GM12874 (cell line): ENCODE measurements at regions not wholly inside any gene's neighbourhood (a gene's known extent, or its start where the extent isn't known, plus 50 kb on each side); places are given as distances from the start of the nearest gene placed in this dataset.

Experiments
- CTCF ChIP-seq: IDR thresholded peaks from 2 replicates; pipeline ENCODE4 v1.5.1; 2011; ENCODE audit warnings: low read depth, mild to moderate bottlenecking, control low read depth, low read length, moderate library complexity; ENCODE audit not compliant: insufficient read depth

GRCh38 chr1:166377896-166378295, 211.1 kb upstream of the FAM78B start:
- TF ChIP-seq CTCF, result no peak

- TF ChIP-seq CTCF, result no peak
Observed at GRCh38 chr1:166378805-166379204, 212.0 kb upstream of the FAM78B start.

GRCh38 chr1:166379447-166379846, 212.6 kb upstream of the FAM78B start:
- TF ChIP-seq CTCF, result no peak

- no peak for TF ChIP-seq CTCF
Observed at GRCh38 chr1:166383137-166383536, 216.3 kb upstream of the FAM78B start.

GRCh38 chr1:166383635-166384346, 217.0 kb upstream of the FAM78B start:
- no peak for TF ChIP-seq CTCF

- no peak for TF ChIP-seq CTCF
Observed at GRCh38 chr1:166384948-166385347, 218.1 kb upstream of the FAM78B start.

GRCh38 chr1:166390366-166391033, 223.7 kb upstream of the FAM78B start:
- no peak for TF ChIP-seq CTCF
